GM21825 (cell line): ENCODE measurements at regions not wholly inside any gene's neighbourhood (a gene's known extent, or its start where the extent isn't known, plus 50 kb on each side); places are given as distances from the start of the nearest gene placed in this dataset.

ENCODE experiments used
- ATAC-seq: cut with Tn5 transposase; IDR thresholded peaks from one replicate; pipeline ENCODE4 v1.9.1; 2021; ENCODE audit warnings: mild to moderate bottlenecking, moderate library complexity; ENCODE audit not compliant: unreplicated experiment

- no peak for ATAC-seq
These were observed 1065.2 kb upstream of the FAM98A start for GRCh38 chr2:34664266-34664665.

- ATAC-seq: no peak
These were observed 1064.2 kb upstream of the FAM98A start for GRCh38 chr2:34663314-34663713.

GRCh38 chr2:34660741-34661140, 1061.6 kb upstream of the FAM98A start:
- no peak for ATAC-seq

GRCh38 chr2:34656632-34657031, 1057.5 kb upstream of the FAM98A start:
- peak; percentile 64 for ATAC-seq

GRCh38 chr2:34652636-34653035, 1053.5 kb upstream of the FAM98A start:
- ATAC-seq: no peak

- ATAC-seq: no peak
These were observed 1047.8 kb upstream of the FAM98A start for GRCh38 chr2:34646901-34647300.

- ATAC-seq: no peak
These were observed 1033.2 kb upstream of the FAM98A start for GRCh38 chr2:34632327-34632726.

GRCh38 chr2:34627003-34627402, 1027.9 kb upstream of the FAM98A start:
- no peak for ATAC-seq

- ATAC-seq: no peak
These were observed 1005.1 kb upstream of the FAM98A start for GRCh38 chr2:34604164-34604563.

- no peak for ATAC-seq
These were observed 1003.2 kb upstream of the FAM98A start for GRCh38 chr2:34602262-34602661.

GRCh38 chr2:34601561-34601960, 1002.5 kb upstream of the FAM98A start:
- no peak for ATAC-seq

GRCh38 chr2:34578641-34579040, 979.5 kb upstream of the FAM98A start:
- ATAC-seq: no peak

- ATAC-seq: no peak
These were observed 971.3 kb upstream of the FAM98A start for GRCh38 chr2:34570266-34570872.

GRCh38 chr2:34567128-34567527, 968.0 kb upstream of the FAM98A start:
- no peak for ATAC-seq

- ATAC-seq: no peak
These were observed 953.2 kb upstream of the FAM98A start for GRCh38 chr2:34552337-34552736.

- no peak for ATAC-seq
These were observed 950.7 kb upstream of the FAM98A start for GRCh38 chr2:34549710-34550345.

- ATAC-seq: no peak
These were observed 948.8 kb upstream of the FAM98A start for GRCh38 chr2:34547900-34548299.

GRCh38 chr2:34547340-34547739, 948.2 kb upstream of the FAM98A start:
- no peak for ATAC-seq

GRCh38 chr2:34545486-34546136, 946.5 kb upstream of the FAM98A start:
- ATAC-seq: no peak

- no peak for ATAC-seq
These were observed 935.7 kb upstream of the FAM98A start for GRCh38 chr2:34534761-34535160.

GRCh38 chr2:34534341-34534740, 935.2 kb upstream of the FAM98A start:
- ATAC-seq: no peak

GRCh38 chr2:34533585-34534183, 934.6 kb upstream of the FAM98A start:
- no peak for ATAC-seq
